SK-N-SH (cell line): ENCODE measurements at regions not wholly inside any gene's neighbourhood (a gene's known extent, or its start where the extent isn't known, plus 50 kb on each side); places are given as distances from the start of the nearest gene placed in this dataset.

ENCODE experiments used
- CTCF ChIA-PET: fragments of 300-600, 350-600 bp; formaldehyde crosslinking; extraction: SDS; loops from one replicate; lab custom pipeline; 2021; lab: Yijun Ruan, JAX
- POLR2A ChIA-PET: fragments of 350-600 bp; sonication (Branson Sonifier 250); formaldehyde crosslinking; extraction: SDS; loops from one replicate; lab custom pipeline; 2020; ENCODE audit warnings: antibody characterized with exemption, inconsistent platforms; lab: Yijun Ruan, JAX
- DNase-seq: peaks from one replicate; pipeline ENCODE4 v3.0.0; 2012
- H2AFZ ChIP-seq: fragments of 200-600 bp; sonication (generic); 2 replicates; pipeline ENCODE4 v1.8.1; 2016; ENCODE audit warnings: antibody characterized with exemption, mild to moderate bottlenecking, low read depth
- H3F3A ChIP-seq: fragments of 200-600 bp; sonication (generic); replicated peaks from 2 replicates; pipeline ENCODE3; 2016; ENCODE audit warnings: antibody characterized with exemption, mild to moderate bottlenecking; ENCODE audit not compliant: insufficient read depth
- H3K27ac ChIP-seq, 2 experiments: fragments of 200-500 bp in 1 of 2; fragments of 200-600 bp in 1 of 2; sonication (Bioruptor generic) in 1 of 2; sonication (generic), shearing (Covaris generic) in 1 of 2; 2 replicates each; pipeline versions ENCODE4 v1.5.1 to v1.6.1; 2014 to 2016; ENCODE audit warnings: low read depth in 2 of 2, inconsistent platforms in 1 of 2, low read length in 1 of 2, mild to moderate bottlenecking in 1 of 2, mixed read lengths in 1 of 2
- H3K27me3 ChIP-seq: fragments of 200-600 bp; sonication (generic), shearing (Covaris generic); 2 replicates; pipeline ENCODE4 v1.6.1; 2016; ENCODE audit warnings: mixed run types; ENCODE audit not compliant: insufficient read depth
- H3K36me3 ChIP-seq, 2 experiments: fragments of 200-500 bp in 1 of 2; fragments of 200-600 bp in 1 of 2; sonication (Bioruptor generic) in 1 of 2; sonication (generic) in 1 of 2; replicated peaks in 1 of 2; 2 replicates each; pipeline versions ENCODE3 to v1.5.1; 2014 to 2016; ENCODE audit warnings: low read length in 1 of 2, mild to moderate bottlenecking in 1 of 2; ENCODE audit not compliant: insufficient read depth in 2 of 2, control insufficient read depth in 1 of 2
- H3K4me1 ChIP-seq, 2 experiments: fragments of 200-500 bp in 1 of 2; fragments of 200-600 bp in 1 of 2; sonication (Bioruptor generic) in 1 of 2; sonication (generic), shearing (Covaris generic) in 1 of 2; 2 replicates each; pipeline versions ENCODE4 v1.5.1 to v1.6.1; 2014 to 2016; ENCODE audit warnings: low read depth in 1 of 2, low read length in 1 of 2, mixed run types in 1 of 2; ENCODE audit not compliant: insufficient read depth in 2 of 2, control insufficient read depth in 1 of 2
- H3K4me2 ChIP-seq: fragments of 200-600 bp; sonication (generic), shearing (Covaris generic); 2 replicates; pipeline ENCODE4 v1.6.1; 2017; ENCODE audit warnings: mixed run types
- H3K4me3 ChIP-seq, 2 experiments: fragments of 200-500 bp in 1 of 2; fragments of 200-600 bp in 1 of 2; sonication (Bioruptor generic) in 1 of 2; sonication (generic), shearing (Covaris generic) in 1 of 2; 2 replicates each; pipeline versions ENCODE4 v1.5.1 to v1.8.1; 2014 to 2016; ENCODE audit warnings: low read depth in 2 of 2, inconsistent platforms in 1 of 2, low read length in 1 of 2, mild to moderate bottlenecking in 1 of 2, mixed read lengths in 1 of 2, moderate library complexity in 1 of 2
- H3K79me2 ChIP-seq: fragments of 200-600 bp; sonication (generic); 2 replicates; pipeline ENCODE4 v1.8.1; 2017; ENCODE audit warnings: mild to moderate bottlenecking; ENCODE audit not compliant: insufficient read depth
- H3K9ac ChIP-seq: fragments of 200-600 bp; sonication (generic); 2 replicates; pipeline ENCODE4 v1.6.1; 2017; ENCODE audit warnings: mixed run types
- H3K9me2 ChIP-seq: fragments of 200-600 bp; sonication (generic); 2 replicates; pipeline ENCODE4 v1.6.1; 2017; ENCODE audit warnings: mixed run types
- H3K9me3 ChIP-seq: fragments of 200-600 bp; sonication (generic); 2 replicates; pipeline ENCODE4 v1.6.1; 2017; ENCODE audit warnings: mixed run types, mild to moderate bottlenecking, moderate library complexity
- H4K20me1 ChIP-seq: fragments of 200-600 bp; sonication (generic); 2 replicates; pipeline ENCODE4 v1.6.1; 2017; ENCODE audit warnings: mild to moderate bottlenecking, mixed run types; ENCODE audit not compliant: insufficient read depth
- CHD2 ChIP-seq: fragments of 150-350 bp; IDR thresholded peaks from 2 replicates; pipeline ENCODE4 v1.6.1; 2018; ENCODE audit warnings: low read length; ENCODE audit not compliant: partially characterized antibody
- ELF1 ChIP-seq: IDR thresholded peaks from 2 replicates; pipeline ENCODE4 v1.4.0; 2012
- EZH2phosphoT487 ChIP-seq: fragments of 200-600 bp; sonication (generic); IDR thresholded peaks from 2 replicates; pipeline ENCODE4 v1.6.1; 2017; ENCODE audit warnings: low read depth, mixed run types, mild to moderate bottlenecking, antibody characterized with exemption, moderate library complexity, borderline replicate concordance
- FOXJ3 ChIP-seq: sonication (generic); formaldehyde crosslinking; IDR thresholded peaks from 2 replicates; pipeline ENCODE4 v1.5.1; 2020; ENCODE audit warnings: mild to moderate bottlenecking, missing genetic modification reagents
- GABPA ChIP-seq: IDR thresholded peaks from 2 replicates; pipeline ENCODE4 v1.4.0; 2012; ENCODE audit warnings: low read depth, mild to moderate bottlenecking
- GATA2 ChIP-seq: sonication (generic); formaldehyde crosslinking; IDR thresholded peaks from 2 replicates; pipeline ENCODE4 v1.5.0; 2020; ENCODE audit warnings: mild to moderate bottlenecking, missing genetic modification reagents
- MEF2A ChIP-seq: IDR thresholded peaks from 2 replicates; pipeline ENCODE4 v1.4.0; 2012; ENCODE audit warnings: low read depth, borderline replicate concordance
- NFIC ChIP-seq: IDR thresholded peaks from 2 replicates; pipeline ENCODE4 v1.4.0; 2012; ENCODE audit warnings: borderline replicate concordance
- RXRA ChIP-seq: IDR thresholded peaks from 2 replicates; pipeline ENCODE4 v1.4.0; 2012; ENCODE audit warnings: low read depth, mild to moderate bottlenecking, borderline replicate concordance
- SIN3A ChIP-seq: IDR thresholded peaks from 2 replicates; pipeline ENCODE4 v1.6.1; 2012; ENCODE audit warnings: low read depth, mild to moderate bottlenecking, low read length, moderate library complexity, borderline replicate concordance
- SMC3 ChIP-seq: IDR thresholded peaks from 2 replicates; pipeline ENCODE4 v1.6.1; 2012; ENCODE audit warnings: low read depth, low read length, improper control_type of control experiment
- YY1 ChIP-seq: IDR thresholded peaks from 2 replicates; pipeline ENCODE4 v1.4.0; 2012; ENCODE audit warnings: low read depth, mild to moderate bottlenecking
- WGBS: methylation state at CpG from one replicate; pipeline ENCODE4 v1.1.6; 2017; ENCODE audit warnings: low lambda C conversion rate; 5-methylcytosine and 5-hydroxymethylcytosine counted together
- TF ChIP-seq, protein P1 (sequence below): IDR thresholded peaks from 2 replicates; pipeline ENCODE4; 2012
- TF ChIP-seq, protein P2 (sequence below): fragments of 150-350 bp; IDR thresholded peaks from 2 replicates; pipeline ENCODE4 v1.6.1; 2016; ENCODE audit warnings: mild to moderate bottlenecking, low read depth, low read length
- TF ChIP-seq, protein P3 (sequence below): IDR thresholded peaks from 2 replicates; pipeline ENCODE4 v1.6.1; 2012; ENCODE audit warnings: mild to moderate bottlenecking, low read depth, low read length, moderate library complexity
- TF ChIP-seq, protein P4 (sequence below): fragments of 200-600 bp; sonication (generic); IDR thresholded peaks from 2 replicates; pipeline ENCODE4 v1.6.1; 2017; ENCODE audit warnings: antibody characterized with exemption, mild to moderate bottlenecking, moderate library complexity
- TF ChIP-seq, protein P5 (sequence below): IDR thresholded peaks from 2 replicates; pipeline ENCODE4 v1.4.0; 2012; ENCODE audit warnings: low read depth

DNA sequence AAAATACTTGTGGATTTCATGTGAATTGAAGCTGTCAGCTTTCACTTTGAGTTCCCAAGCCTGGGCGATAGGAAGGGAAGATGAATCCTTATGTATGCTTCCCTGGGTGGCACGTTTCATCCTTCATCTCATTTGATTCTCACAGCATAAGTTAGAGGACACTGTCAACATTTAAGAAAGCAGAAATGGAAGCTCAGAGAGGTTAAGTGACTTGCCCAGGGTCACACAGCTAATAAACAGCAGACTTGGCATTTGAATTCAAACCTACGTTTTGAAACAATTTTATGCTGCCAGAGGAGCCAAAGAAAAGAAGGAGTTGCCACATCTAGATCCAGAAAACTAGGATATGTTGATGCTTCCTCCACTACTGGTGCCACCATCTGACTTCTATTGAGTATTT is 108.3 kb upstream of the GPR139 start:
- no peaks in the 10 kb centered on the region for H3K9me3 ChIP-seq
- 2% methylated on average over 3 of the region's 3 CpGs for WGBS
- CTCF ChIA-PET = no interaction called here
- no peaks in the 10 kb centered on the region for H4K20me1 ChIP-seq
- no peaks in the 10 kb centered on the region for H3K79me2 ChIP-seq
- no peaks in the 10 kb centered on the region for H3K4me1 ChIP-seq
- no peak overlapping the region for H2AFZ ChIP-seq
- TF ChIP-seq, protein P1, sequence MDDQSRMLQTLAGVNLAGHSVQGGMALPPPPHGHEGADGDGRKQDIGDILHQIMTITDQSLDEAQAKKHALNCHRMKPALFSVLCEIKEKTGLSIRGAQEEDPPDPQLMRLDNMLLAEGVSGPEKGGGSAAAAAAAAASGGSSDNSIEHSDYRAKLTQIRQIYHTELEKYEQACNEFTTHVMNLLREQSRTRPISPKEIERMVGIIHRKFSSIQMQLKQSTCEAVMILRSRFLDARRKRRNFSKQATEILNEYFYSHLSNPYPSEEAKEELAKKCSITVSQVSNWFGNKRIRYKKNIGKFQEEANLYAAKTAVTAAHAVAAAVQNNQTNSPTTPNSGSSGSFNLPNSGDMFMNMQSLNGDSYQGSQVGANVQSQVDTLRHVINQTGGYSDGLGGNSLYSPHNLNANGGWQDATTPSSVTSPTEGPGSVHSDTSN = no peak
- TF ChIP-seq SIN3A = no peak
- TF ChIP-seq, protein P2, sequence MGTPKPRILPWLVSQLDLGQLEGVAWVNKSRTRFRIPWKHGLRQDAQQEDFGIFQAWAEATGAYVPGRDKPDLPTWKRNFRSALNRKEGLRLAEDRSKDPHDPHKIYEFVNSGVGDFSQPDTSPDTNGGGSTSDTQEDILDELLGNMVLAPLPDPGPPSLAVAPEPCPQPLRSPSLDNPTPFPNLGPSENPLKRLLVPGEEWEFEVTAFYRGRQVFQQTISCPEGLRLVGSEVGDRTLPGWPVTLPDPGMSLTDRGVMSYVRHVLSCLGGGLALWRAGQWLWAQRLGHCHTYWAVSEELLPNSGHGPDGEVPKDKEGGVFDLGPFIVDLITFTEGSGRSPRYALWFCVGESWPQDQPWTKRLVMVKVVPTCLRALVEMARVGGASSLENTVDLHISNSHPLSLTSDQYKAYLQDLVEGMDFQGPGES = no peak
- no peak for TF ChIP-seq CHD2
- no peaks in the 10 kb centered on the region for H3K9me2 ChIP-seq
- POLR2A ChIA-PET = no interaction called here
- no peak overlapping the region for H3K9ac ChIP-seq
- H3K36me3 ChIP-seq = no peaks in the 10 kb centered on the region
- no peak overlapping the region for H3K4me3 ChIP-seq
- H3K4me2 ChIP-seq = no peak overlapping the region
- no peak for DNase-seq
- H3K27me3 ChIP-seq = no peaks in the 10 kb centered on the region
- no peak overlapping the region for H3K27ac ChIP-seq
- H3F3A ChIP-seq = no peaks in the 10 kb centered on the region

DNA sequence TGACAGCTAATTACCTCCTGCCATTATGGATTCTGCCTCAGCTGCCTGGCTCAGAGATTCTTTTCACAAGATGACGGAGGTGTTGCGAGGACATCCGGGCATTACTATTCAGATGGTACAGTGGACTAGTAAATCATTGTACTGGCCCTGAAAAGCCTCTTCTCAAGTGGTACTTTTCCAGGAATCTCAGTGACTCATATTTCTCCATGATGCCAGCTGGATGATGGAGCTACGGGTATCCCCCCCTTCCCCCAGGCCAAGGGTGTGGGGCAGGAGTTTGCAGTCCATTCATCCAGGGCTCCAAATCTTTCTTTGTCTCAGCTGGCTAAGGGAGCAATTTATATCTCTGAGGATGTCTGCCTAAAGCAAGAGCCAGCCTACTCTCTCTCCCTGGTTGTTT is 107.7 kb upstream of the GPR139 start:
- Histone ChIP-seq H3K36me3 (no peaks in the 10 kb centered on the region), H3K9ac (no peak overlapping the region), H3K9me2 (no peaks in the 10 kb centered on the region), H3K4me2 (no peak overlapping the region), H3F3A (no peaks in the 10 kb centered on the region), H3K27me3 (no peaks in the 10 kb centered on the region), H4K20me1 (no peaks in the 10 kb centered on the region), H3K4me1 (no peaks in the 10 kb centered on the region), H3K27ac (no peak overlapping the region), H3K79me2 (no peaks in the 10 kb centered on the region), H2AFZ (no peak overlapping the region), H3K9me3 (no peaks in the 10 kb centered on the region), H3K4me3 (no peak overlapping the region)
- ChIA-PET CTCF (no interaction called here), POLR2A (no interaction called here)
- 49% methylated on average over 3 of the region's 4 CpGs for WGBS
- no peak for DNase-seq
- TF ChIP-seq, protein P2 = no peak
- TF ChIP-seq, protein P3, sequence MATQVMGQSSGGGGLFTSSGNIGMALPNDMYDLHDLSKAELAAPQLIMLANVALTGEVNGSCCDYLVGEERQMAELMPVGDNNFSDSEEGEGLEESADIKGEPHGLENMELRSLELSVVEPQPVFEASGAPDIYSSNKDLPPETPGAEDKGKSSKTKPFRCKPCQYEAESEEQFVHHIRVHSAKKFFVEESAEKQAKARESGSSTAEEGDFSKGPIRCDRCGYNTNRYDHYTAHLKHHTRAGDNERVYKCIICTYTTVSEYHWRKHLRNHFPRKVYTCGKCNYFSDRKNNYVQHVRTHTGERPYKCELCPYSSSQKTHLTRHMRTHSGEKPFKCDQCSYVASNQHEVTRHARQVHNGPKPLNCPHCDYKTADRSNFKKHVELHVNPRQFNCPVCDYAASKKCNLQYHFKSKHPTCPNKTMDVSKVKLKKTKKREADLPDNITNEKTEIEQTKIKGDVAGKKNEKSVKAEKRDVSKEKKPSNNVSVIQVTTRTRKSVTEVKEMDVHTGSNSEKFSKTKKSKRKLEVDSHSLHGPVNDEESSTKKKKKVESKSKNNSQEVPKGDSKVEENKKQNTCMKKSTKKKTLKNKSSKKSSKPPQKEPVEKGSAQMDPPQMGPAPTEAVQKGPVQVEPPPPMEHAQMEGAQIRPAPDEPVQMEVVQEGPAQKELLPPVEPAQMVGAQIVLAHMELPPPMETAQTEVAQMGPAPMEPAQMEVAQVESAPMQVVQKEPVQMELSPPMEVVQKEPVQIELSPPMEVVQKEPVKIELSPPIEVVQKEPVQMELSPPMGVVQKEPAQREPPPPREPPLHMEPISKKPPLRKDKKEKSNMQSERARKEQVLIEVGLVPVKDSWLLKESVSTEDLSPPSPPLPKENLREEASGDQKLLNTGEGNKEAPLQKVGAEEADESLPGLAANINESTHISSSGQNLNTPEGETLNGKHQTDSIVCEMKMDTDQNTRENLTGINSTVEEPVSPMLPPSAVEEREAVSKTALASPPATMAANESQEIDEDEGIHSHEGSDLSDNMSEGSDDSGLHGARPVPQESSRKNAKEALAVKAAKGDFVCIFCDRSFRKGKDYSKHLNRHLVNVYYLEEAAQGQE = no peak
- TF ChIP-seq RXRA (no peak), CHD2 (no peak), FOXJ3 (no peak), EZH2phosphoT487 (no peak), GABPA (no peak), ELF1 (no peak), YY1 (no peak), NFIC (no peak), MEF2A (no peak), SMC3 (no peak), GATA2 (no peak)
- TF ChIP-seq, protein P4, sequence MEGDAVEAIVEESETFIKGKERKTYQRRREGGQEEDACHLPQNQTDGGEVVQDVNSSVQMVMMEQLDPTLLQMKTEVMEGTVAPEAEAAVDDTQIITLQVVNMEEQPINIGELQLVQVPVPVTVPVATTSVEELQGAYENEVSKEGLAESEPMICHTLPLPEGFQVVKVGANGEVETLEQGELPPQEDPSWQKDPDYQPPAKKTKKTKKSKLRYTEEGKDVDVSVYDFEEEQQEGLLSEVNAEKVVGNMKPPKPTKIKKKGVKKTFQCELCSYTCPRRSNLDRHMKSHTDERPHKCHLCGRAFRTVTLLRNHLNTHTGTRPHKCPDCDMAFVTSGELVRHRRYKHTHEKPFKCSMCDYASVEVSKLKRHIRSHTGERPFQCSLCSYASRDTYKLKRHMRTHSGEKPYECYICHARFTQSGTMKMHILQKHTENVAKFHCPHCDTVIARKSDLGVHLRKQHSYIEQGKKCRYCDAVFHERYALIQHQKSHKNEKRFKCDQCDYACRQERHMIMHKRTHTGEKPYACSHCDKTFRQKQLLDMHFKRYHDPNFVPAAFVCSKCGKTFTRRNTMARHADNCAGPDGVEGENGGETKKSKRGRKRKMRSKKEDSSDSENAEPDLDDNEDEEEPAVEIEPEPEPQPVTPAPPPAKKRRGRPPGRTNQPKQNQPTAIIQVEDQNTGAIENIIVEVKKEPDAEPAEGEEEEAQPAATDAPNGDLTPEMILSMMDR = no peak
- TF ChIP-seq, protein P5, sequence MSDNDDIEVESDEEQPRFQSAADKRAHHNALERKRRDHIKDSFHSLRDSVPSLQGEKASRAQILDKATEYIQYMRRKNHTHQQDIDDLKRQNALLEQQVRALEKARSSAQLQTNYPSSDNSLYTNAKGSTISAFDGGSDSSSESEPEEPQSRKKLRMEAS = no peak
- TF ChIP-seq, protein P1 = no peak
